ENCODE measurements at regions not wholly inside any gene's neighbourhood (a gene's known extent, or its start where the extent isn't known, plus 50 kb on each side); places are given as distances from the start of the nearest gene placed in this dataset.

DNA sequence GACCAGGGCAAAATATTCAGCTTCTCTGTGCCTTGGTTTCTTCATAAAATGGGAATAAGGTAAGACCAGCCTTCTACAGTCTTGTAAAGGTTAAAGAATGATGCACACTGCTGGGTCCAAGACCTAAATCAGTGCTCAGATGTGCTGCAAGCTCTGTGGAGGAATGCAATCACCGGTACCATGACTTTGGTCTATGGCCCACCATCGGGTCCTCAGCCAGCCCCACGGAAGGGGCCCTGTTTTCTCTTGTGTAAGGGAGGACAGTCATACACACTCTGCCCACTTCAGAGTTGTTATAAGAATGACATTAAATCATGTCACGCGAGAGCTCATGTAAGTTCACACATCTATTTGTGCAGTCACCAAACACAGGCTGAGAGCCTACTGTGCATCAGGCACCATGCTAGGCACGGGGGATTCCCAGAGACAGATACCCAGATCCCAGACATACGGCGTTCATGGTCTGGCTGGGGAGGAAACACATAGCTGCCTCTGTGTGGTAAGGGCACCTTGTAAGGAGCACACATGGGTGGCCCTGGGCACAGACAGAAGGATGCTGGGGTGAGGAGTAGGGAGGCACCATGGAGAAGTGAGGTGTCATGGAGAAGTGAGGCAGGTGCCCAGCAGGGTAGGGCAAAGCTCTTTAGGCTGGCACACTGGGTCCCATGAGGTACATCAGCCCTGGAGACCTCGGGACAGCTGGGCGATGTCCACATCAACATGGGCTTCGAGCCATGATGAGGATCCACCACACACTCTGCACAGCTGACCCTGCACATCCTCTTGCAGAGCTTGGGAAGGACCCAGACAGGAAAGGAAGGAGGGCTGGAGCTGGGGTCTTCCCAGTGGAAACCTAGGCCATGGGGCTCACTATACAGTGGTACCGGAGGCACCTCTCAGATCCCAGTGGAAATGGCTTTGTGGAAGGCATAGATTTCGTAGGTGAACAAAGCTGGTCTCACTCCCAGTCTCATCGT, 190.4 kb upstream of the DIO3 start:
- no peak for DNase-seq (ENCODE audit: low read depth)

GRCh38 chr14:101371799-101372793, 189.2 kb upstream of the DIO3 start:
- DNase-seq (ENCODE audit: low read depth), result no peak

DNA sequence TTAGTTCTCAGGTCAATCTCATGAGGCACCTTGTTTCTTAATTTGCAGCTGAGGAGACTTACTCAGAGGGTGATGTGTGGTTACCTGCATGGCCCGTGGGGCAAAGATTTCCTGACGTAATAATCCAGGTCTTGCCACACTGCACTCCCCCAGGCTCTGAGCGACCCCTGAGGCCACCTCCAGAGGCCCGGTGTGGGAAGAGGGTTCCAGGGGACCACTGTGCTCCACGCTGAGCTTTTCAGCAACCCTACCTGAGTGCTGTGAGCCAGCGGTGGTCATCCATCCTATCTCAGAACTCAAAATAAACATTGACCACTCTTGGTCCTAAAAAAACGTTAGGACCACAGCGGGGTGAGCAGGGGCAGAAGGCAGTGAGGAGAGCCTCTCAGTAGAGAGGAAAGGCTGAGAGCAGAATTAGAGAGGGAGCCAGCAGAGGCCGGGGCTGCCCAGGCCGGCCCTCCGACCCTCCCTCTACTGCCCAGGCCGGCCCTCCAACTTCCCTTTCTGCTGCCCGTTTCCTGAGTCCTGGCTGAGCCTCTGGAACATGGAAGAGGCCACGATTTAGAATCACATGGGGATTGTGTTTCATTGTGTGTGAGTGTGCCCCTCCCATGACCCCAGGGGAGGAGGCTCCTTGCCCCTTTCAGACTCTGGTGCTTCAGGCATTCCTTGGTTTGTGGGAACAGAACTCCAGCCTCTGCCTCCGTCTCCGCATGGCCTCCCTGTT, 188.2 kb upstream of the DIO3 start:
- no peak for DNase-seq (ENCODE audit: low read depth)

DNA sequence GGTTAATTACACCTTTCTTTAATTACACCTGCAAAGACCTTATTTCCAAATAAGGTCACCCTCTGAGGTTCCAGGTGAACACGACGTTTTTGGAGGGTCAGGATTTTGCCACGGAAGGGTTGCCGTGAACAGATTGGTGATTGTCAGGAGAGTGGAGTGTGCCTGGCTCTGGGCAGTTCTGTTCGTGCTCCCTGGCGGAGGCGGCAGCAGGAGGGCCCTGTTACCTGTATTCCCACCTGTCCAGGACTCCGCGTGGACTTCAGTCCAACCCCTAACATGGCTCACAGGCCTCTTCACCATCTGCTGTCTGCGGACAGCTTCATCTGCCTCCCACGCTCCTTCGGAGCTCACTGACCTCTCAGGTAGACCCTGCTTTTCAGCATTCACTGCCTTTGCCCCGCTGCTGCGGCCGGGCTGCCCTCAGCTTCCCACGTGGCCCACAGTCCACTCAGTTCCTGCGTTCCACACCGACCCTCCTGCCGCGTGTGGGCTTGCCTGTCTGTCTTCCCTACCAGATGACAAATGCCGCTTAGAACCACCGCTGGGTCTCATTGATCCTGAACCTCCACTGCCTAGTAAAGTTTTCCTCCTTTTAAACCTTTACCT, 187.5 kb upstream of the DIO3 start:
- no peak for DNase-seq (ENCODE audit: low read depth)

GRCh38 chr14:101374373-101375338, 186.6 kb upstream of the DIO3 start:
- DNase-seq (ENCODE audit: low read depth), result no peak

DNA sequence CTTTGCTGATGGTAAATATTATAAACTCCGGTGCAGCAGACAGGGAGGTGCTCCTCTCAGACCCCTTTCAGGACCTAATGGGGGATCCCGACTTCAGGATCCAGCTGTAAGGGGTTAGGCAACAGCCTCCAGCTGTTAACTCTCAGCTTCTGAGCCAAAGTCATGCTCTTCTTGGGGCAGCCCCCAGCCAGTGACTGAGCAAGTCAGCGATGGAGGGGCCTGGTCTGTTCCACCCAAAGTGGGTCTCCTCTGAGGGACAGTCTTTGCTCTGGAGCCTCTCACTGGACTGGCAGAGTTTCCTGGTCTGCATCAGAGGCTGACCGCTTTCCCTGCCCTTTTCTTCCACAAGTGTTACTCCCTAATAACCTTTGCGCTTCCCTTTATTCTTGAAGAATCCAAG, 184.2 kb upstream of the DIO3 start:
- no peak for DNase-seq (ENCODE audit: low read depth)

DNA sequence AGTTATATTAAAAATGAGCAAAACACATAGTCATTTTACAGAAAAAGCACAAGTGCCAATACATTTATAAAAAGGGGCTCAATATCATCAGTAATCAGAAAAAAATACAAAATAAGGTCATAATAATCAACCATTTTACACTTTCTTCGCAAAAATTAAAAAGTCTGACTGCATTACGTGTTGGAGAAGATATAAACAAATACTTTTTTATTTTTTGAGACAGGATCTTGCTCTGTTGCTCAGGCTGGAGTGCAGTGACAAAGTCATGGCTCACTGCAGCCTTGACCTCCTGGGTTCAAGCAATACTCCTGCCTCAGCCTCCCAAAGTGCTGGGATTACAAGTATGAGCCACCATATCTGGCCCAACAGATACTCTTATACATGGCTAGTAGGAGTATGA, 181.5 kb upstream of the DIO3 start:
- DNase-seq (ENCODE audit: low read depth), result no peak

DNA sequence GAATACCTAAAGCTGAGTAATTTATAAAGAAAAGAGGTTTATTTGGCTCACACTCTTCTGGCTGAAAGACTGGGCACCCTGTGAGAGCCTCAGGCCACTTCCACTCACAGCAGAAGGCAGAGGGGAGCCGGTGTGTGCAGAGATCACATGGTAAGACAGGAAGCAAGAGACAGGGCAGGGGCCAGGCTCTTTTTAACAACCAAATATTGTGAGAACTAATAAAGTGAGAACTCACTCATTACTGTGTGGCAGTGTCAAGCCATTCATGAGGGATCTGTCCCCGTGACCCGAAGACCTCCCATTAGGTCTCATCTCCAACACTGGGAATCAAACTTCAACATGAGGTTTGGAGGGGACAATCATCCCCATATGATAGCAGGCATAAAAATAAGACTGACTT, 180.8 kb upstream of the DIO3 start:
- no peak for DNase-seq (ENCODE audit: low read depth)

- no peak for DNase-seq (ENCODE audit: low read depth)
These were observed 180.4 kb upstream of the DIO3 start for GRCh38 chr14:101380940-101381339.

DNA sequence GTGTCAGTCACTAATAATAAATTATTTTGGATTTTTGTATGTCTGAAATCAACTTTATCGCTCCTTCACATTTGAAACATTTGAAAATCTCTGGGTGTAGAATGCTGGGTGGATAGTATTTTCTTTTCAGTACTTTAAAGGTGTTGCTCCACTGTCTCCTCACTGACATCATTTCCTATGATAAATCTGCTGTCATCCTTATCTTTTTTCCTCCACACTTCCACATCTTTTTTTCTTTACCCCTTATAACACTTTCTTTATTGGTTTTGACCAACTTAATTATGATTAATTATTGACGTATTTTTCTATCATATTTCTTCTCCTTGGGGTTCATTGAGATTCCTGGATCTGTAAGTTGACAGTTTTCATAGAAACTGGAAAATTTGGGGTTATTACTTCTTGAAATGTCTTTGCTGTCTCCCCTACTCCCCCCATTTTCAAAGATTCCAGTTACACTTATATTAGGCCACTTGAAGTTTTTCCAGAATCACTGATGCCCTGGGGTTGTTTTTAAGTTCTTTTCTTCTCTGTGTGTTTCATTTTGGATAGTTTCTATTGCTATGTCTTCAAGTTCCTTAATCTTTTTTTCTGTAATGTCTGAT, 177.5 kb upstream of the DIO3 start:
- DNase-seq (ENCODE audit: low read depth), result no peak

DNA sequence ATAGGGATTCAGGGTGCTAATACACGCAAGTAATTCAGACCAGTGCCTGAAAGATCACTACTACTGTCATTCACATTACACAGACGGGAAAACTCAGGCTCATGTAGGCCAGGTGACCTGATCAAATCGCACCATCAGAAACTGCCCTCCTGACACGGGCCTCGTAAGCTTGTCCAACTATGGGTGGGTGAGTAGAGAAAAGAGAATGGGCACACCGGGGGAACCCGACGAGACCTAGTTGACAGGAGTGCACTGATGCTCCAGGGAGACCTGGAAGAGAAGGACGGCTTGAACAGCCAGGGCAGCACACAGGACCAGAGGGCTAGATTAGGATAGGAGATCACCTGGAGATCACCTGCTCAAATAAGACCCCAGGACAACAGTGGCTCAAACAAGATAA, 166.9 kb upstream of the DIO3 start:
- no peak for DNase-seq (ENCODE audit: low read depth)

- no peak for DNase-seq (ENCODE audit: low read depth)
These were observed 165.5 kb upstream of the DIO3 start for GRCh38 chr14:101395779-101396178.

GRCh38 chr14:101397206-101397605, 164.1 kb upstream of the DIO3 start:
- no peak for DNase-seq (ENCODE audit: low read depth)

GRCh38 chr14:101398011-101398410, 163.3 kb upstream of the DIO3 start:
- DNase-seq (ENCODE audit: low read depth), result no peak

- DNase-seq (ENCODE audit: low read depth), result no peak
These were observed 161.4 kb upstream of the DIO3 start for GRCh38 chr14:101399737-101400517.

- no peak for DNase-seq (ENCODE audit: low read depth)
These were observed 160.5 kb upstream of the DIO3 start for GRCh38 chr14:101400830-101401229.

GRCh38 chr14:101402936-101403660, 158.2 kb upstream of the DIO3 start:
- DNase-seq (ENCODE audit: low read depth), result no peak

DNA sequence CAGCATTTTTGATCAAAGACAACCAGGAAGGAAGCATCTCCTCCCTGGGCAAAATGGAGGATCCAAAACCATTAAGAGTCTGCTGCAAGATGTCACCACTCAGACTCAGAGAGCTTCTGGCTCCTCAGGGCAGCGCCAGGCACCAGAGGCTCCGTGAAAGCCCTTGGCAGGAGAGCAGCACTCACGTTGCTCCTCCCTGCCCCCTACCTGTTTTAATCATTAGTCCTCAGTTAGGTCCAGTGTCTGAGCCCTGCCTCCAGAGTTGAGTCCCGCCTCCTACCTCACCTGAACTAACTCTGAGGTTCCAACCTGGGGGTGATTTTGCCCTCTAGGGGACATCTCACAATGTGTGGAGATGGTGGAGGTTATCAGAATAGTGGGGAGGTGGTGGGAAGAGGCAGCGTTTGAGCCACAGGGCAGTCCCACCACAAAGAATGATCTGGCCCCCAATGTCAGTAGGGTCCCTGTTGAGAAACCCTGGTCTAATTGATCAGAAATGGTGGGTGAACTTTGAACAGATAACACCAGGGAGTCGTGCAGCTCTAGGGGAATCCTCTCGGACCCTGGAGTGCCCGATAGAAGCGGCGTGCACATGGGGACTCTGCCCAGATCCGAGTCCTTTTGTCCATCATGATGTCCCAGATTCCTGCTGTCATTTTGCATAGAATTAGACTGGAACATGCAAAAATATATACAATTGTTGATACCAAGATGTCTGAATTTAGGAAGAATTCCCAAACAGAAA, 156.7 kb upstream of the DIO3 start:
- no peak for DNase-seq (ENCODE audit: low read depth)
